WTC11 (cell line): ENCODE measurements at regions not wholly inside any gene's neighbourhood (a gene's known extent, or its start where the extent isn't known, plus 50 kb on each side); places are given as distances from the start of the nearest gene placed in this dataset.

Experiments
- ATAC-seq: fragments of 200-7000 bp; cut with Tn5 transposase; 2 replicates; pipeline ENCODE4 v1.10.0; 2021; ENCODE audit warnings: mild to moderate bottlenecking, moderate library complexity
- CTCF ChIA-PET: fragments of 300-600 bp; sonication (Branson Sonifier 250); formaldehyde crosslinking; loops from one replicate; lab custom pipeline; 2021; ENCODE audit warnings: antibody characterized with exemption; lab: Charles Lee
- POLR2A ChIA-PET: fragments of 350-600 bp; sonication (Branson Sonifier 250); formaldehyde crosslinking; loops from one replicate; lab custom pipeline; 2021; ENCODE audit warnings: antibody characterized with exemption; lab: Charles Lee
- DNase-seq: peaks from one replicate; pipeline ENCODE4 v3.0.0; 2021; ENCODE audit warnings: low spot score
- H3K27ac Mint-ChIP-seq: 2 replicates; pipeline ENCODE4 v1.8.0; 2021; ENCODE audit warnings: mixed read lengths
- H3K27me3 Mint-ChIP-seq: 2 replicates; pipeline ENCODE4 v1.8.0; 2021; ENCODE audit warnings: low read depth, mild to moderate bottlenecking, moderate library complexity, mixed read lengths
- H3K36me3 Mint-ChIP-seq: 2 replicates; pipeline ENCODE4 v1.8.0; 2021; ENCODE audit warnings: mixed read lengths
- H3K4me1 Mint-ChIP-seq: 2 replicates; pipeline ENCODE4 v1.8.0; 2022; ENCODE audit warnings: mixed read lengths
- H3K4me3 Mint-ChIP-seq: 2 replicates; pipeline ENCODE4 v1.8.0; 2021; ENCODE audit warnings: mild to moderate bottlenecking, moderate library complexity, mixed read lengths
- H3K9me3 Mint-ChIP-seq: 2 replicates; pipeline ENCODE4 v1.8.0; 2021; ENCODE audit warnings: mixed read lengths
- CREB1 ChIP-seq: sonication (generic); formaldehyde crosslinking; IDR thresholded peaks from 2 replicates; pipeline ENCODE4 v1.8.0; 2023; ENCODE audit warnings: mild to moderate bottlenecking, missing genetic modification reagents
- EMX1 ChIP-seq: fragments of 250-450 bp; sonication (Bioruptor Pico); IDR thresholded peaks from 2 replicates; pipeline ENCODE4 v1.8.0; 2021; ENCODE audit warnings: mild to moderate bottlenecking
- FOXJ3 ChIP-seq: sonication (generic); formaldehyde crosslinking; IDR thresholded peaks from 2 replicates; pipeline ENCODE4 v1.9.0; 2021; ENCODE audit warnings: missing genetic modification reagents, mild to moderate bottlenecking, borderline replicate concordance
- GRHL2 ChIP-seq: fragments of 250-450 bp; sonication (Bioruptor Pico); IDR thresholded peaks from 2 replicates; pipeline ENCODE4 v1.8.0; 2022; ENCODE audit warnings: mild to moderate bottlenecking, moderate library complexity; ENCODE audit not compliant: insufficient replicate concordance, severe bottlenecking
- OVOL2 ChIP-seq: fragments of 250-450 bp; sonication (Bioruptor Pico); IDR thresholded peaks from 2 replicates; pipeline ENCODE4 v1.9.0; 2021; ENCODE audit warnings: mild to moderate bottlenecking, borderline replicate concordance
- PRRX2 ChIP-seq: fragments of 250-450 bp; sonication (Bioruptor Pico); IDR thresholded peaks from 2 replicates; pipeline ENCODE4 v1.8.0; 2021; ENCODE audit warnings: mild to moderate bottlenecking
- RELA ChIP-seq: sonication (generic); formaldehyde crosslinking; IDR thresholded peaks from 2 replicates; pipeline ENCODE4 v1.8.1; 2022; ENCODE audit warnings: missing genetic modification reagents, mild to moderate bottlenecking, borderline replicate concordance
- SMAD3 ChIP-seq: sonication (generic); formaldehyde crosslinking; IDR thresholded peaks from 2 replicates; pipeline ENCODE4 v1.8.0; 2022; ENCODE audit warnings: missing genetic modification reagents, mild to moderate bottlenecking, borderline replicate concordance
- SP1 ChIP-seq: sonication (generic); formaldehyde crosslinking; conservative IDR thresholded peaks from 2 replicates; pipeline ENCODE4 v1.8.1; 2022; ENCODE audit warnings: missing genetic modification reagents
- TP53 ChIP-seq: sonication (generic); formaldehyde crosslinking; IDR thresholded peaks from 2 replicates; pipeline ENCODE4 v1.8.1; 2023; ENCODE audit warnings: mild to moderate bottlenecking, missing genetic modification reagents
- ZNF121 ChIP-seq: sonication (generic); formaldehyde crosslinking; IDR thresholded peaks from 2 replicates; pipeline ENCODE4 v1.8.0; 2023; ENCODE audit warnings: missing genetic modification reagents
- ZNF138 ChIP-seq: sonication (generic); formaldehyde crosslinking; conservative IDR thresholded peaks from 2 replicates; pipeline ENCODE4 v1.8.1; 2022; ENCODE audit warnings: mild to moderate bottlenecking, moderate library complexity, missing genetic modification reagents
- ZNF219 ChIP-seq: sonication (generic); formaldehyde crosslinking; IDR thresholded peaks from 2 replicates; pipeline ENCODE4 v1.8.0; 2023; ENCODE audit warnings: missing genetic modification reagents, mild to moderate bottlenecking, borderline replicate concordance
- ZNF263 ChIP-seq: sonication (generic); formaldehyde crosslinking; IDR thresholded peaks from 2 replicates; pipeline ENCODE4 v1.8.1; 2022; ENCODE audit warnings: low read depth, mild to moderate bottlenecking, moderate library complexity, missing genetic modification reagents
- ZNF396 ChIP-seq: fragments of 250-450 bp; sonication (Bioruptor Pico); IDR thresholded peaks from 2 replicates; pipeline ENCODE4 v1.8.0; 2021; ENCODE audit warnings: mild to moderate bottlenecking, moderate library complexity, borderline replicate concordance
- TF ChIP-seq, protein P1 (sequence below): fragments of 250-450 bp; sonication (Bioruptor Pico); IDR thresholded peaks from 2 replicates; pipeline ENCODE4 v1.9.0; 2021; ENCODE audit warnings: moderate library complexity, mild to moderate bottlenecking, inconsistent platforms, borderline replicate concordance
- TF ChIP-seq, protein P2 (sequence below): sonication (generic); formaldehyde crosslinking; IDR thresholded peaks from 2 replicates; pipeline ENCODE4 v1.8.1; 2023; ENCODE audit warnings: mild to moderate bottlenecking, missing genetic modification reagents
- TF ChIP-seq, protein P3 (sequence below): fragments of 250-450 bp; sonication (Bioruptor Pico); IDR thresholded peaks from 2 replicates; pipeline ENCODE4 v2.1.2; 2022; ENCODE audit warnings: mild to moderate bottlenecking, moderate library complexity
- TF ChIP-seq, protein P4 (sequence below): sonication (generic); formaldehyde crosslinking; IDR thresholded peaks from 2 replicates; pipeline ENCODE4 v1.8.1; 2023; ENCODE audit warnings: mild to moderate bottlenecking, missing genetic modification reagents, moderate library complexity
- TF ChIP-seq, protein P5 (sequence below): sonication (generic); formaldehyde crosslinking; IDR thresholded peaks from 2 replicates; pipeline ENCODE4 v1.8.1; 2022; ENCODE audit warnings: missing genetic modification reagents, borderline replicate concordance
- TF ChIP-seq, protein P6 (sequence below): sonication (generic); formaldehyde crosslinking; conservative IDR thresholded peaks from 2 replicates; pipeline ENCODE4 v1.8.1; 2023; ENCODE audit warnings: mild to moderate bottlenecking, low read depth, missing genetic modification reagents, moderate library complexity
- TF ChIP-seq, protein P7 (sequence below): fragments of 200-600 bp; IDR thresholded peaks from 2 replicates; pipeline ENCODE4 v1.8.0; 2022; ENCODE audit warnings: antibody characterized with exemption

DNA sequence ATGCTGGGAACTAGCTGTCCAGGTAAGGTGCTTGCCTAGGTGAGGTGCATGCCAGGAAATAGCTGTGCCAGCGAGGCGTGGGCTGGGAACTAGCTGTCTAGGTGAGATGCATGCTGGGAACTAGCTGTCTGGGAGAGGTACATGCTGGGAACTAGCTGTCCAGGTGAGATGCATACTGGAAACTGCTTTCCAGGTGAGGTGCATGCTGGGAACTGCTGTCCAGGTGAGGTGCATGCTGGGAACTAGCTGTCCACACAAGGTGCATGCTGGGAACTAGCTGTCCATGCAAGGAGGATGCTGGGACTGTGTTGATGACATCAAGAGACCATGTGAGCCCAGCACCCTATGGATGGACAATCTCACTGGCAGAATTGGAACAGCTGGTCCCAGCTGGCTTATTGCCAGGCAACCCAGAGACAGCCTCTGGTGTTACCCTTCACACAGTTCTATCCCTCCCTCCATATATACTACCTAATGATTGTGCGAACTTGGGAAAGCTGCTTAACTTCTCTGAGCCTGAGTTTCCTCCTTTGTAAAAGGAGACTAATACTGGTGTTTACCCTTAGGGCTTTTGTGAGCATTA, 479.9 kb upstream of the RBFOX1 start:
- ATAC-seq (no peak), DNase-seq (no peak)
- no peaks in the 10 kb centered on the region for H3K4me1 Mint-ChIP-seq
- H3K4me3 Mint-ChIP-seq: no peak overlapping the region
- H3K36me3 Mint-ChIP-seq: peaks cover 78% of the 10 kb centered on the region
- peaks cover 83% of the 10 kb centered on the region for H3K9me3 Mint-ChIP-seq
- no peak overlapping the region for H3K27ac Mint-ChIP-seq
- ChIA-PET POLR2A (no interaction called here), CTCF (no interaction called here)
- TF ChIP-seq FOXJ3 (CRISPR knock-in tag): no peak
- no peak for TF ChIP-seq ZNF219 (CRISPR knock-in tag)
- TF ChIP-seq EMX1 (CRISPR knock-in tag): no peak
- TF ChIP-seq ZNF138 (CRISPR knock-in tag): no peak
- no peak for TF ChIP-seq PRRX2
- no peak for TF ChIP-seq TP53
- TF ChIP-seq SP1 (CRISPR knock-in tag): no peak
- TF ChIP-seq, protein P1, sequence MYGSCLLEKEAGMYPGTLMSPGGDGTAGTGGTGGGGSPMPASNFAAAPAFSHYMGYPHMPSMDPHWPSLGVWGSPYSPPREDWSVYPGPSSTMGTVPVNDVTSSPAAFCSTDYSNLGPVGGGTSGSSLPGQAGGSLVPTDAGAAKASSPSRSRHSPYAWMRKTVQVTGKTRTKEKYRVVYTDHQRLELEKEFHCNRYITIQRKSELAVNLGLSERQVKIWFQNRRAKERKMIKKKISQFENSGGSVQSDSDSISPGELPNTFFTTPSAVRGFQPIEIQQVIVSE (CRISPR knock-in tag): no peak
- TF ChIP-seq ZNF263 (CRISPR knock-in tag): no peak
- TF ChIP-seq SMAD3 (CRISPR knock-in tag): no peak
- no peak for TF ChIP-seq CREB1 (CRISPR knock-in tag)
- TF ChIP-seq, protein P2, sequence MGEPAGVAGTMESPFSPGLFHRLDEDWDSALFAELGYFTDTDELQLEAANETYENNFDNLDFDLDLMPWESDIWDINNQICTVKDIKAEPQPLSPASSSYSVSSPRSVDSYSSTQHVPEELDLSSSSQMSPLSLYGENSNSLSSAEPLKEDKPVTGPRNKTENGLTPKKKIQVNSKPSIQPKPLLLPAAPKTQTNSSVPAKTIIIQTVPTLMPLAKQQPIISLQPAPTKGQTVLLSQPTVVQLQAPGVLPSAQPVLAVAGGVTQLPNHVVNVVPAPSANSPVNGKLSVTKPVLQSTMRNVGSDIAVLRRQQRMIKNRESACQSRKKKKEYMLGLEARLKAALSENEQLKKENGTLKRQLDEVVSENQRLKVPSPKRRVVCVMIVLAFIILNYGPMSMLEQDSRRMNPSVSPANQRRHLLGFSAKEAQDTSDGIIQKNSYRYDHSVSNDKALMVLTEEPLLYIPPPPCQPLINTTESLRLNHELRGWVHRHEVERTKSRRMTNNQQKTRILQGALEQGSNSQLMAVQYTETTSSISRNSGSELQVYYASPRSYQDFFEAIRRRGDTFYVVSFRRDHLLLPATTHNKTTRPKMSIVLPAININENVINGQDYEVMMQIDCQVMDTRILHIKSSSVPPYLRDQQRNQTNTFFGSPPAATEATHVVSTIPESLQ (CRISPR knock-in tag): no peak
- TF ChIP-seq, protein P3, sequence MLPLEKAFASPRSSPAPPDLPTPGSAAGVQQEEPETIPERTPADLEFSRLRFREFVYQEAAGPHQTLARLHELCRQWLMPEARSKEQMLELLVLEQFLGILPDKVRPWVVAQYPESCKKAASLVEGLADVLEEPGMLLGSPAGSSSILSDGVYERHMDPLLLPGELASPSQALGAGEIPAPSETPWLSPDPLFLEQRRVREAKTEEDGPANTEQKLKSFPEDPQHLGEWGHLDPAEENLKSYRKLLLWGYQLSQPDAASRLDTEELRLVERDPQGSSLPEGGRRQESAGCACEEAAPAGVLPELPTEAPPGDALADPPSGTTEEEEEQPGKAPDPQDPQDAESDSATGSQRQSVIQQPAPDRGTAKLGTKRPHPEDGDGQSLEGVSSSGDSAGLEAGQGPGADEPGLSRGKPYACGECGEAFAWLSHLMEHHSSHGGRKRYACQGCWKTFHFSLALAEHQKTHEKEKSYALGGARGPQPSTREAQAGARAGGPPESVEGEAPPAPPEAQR: no peak
- TF ChIP-seq, protein P4, sequence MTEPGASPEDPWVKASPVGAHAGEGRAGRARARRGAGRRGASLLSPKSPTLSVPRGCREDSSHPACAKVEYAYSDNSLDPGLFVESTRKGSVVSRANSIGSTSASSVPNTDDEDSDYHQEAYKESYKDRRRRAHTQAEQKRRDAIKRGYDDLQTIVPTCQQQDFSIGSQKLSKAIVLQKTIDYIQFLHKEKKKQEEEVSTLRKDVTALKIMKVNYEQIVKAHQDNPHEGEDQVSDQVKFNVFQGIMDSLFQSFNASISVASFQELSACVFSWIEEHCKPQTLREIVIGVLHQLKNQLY: no peak
- TF ChIP-seq, protein P5, sequence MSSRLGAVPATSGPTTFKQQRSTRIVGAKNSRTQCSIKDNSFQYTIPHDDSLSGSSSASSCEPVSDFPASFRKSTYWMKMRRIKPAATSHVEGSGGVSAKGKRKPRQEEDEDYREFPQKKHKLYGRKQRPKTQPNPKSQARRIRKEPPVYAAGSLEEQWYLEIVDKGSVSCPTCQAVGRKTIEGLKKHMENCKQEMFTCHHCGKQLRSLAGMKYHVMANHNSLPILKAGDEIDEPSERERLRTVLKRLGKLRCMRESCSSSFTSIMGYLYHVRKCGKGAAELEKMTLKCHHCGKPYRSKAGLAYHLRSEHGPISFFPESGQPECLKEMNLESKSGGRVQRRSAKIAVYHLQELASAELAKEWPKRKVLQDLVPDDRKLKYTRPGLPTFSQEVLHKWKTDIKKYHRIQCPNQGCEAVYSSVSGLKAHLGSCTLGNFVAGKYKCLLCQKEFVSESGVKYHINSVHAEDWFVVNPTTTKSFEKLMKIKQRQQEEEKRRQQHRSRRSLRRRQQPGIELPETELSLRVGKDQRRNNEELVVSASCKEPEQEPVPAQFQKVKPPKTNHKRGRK (CRISPR knock-in tag): no peak
- peaks cover 27% of the 10 kb centered on the region for H3K27me3 Mint-ChIP-seq

DNA sequence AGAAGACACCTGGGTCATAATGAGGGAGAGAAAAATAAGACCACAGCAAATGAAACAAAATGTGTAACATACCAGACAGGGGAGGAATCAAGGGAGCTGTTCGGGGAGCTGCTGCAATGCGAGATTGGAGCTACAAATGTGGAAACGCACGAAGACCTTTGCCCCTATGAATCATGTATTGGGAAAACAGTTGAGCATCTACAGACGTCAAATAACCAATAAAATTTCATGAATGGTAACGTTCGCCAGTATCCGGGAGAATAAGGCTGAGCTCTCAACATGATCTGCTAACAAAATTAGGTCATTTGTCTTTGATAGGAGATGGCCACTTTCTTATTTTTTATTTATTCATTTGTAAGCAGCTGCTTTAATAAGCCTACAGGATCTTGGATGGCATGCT, 486.2 kb upstream of the RBFOX1 start:
- H3K4me1 Mint-ChIP-seq: no peaks in the 10 kb centered on the region
- ChIA-PET POLR2A (no interaction called here), CTCF (no interaction called here)
- H3K27me3 Mint-ChIP-seq: peaks cover 16% of the 10 kb centered on the region
- no peak overlapping the region for H3K4me3 Mint-ChIP-seq
- H3K36me3 Mint-ChIP-seq: peaks cover 80% of the 10 kb centered on the region
- H3K27ac Mint-ChIP-seq: no peak overlapping the region
- H3K9me3 Mint-ChIP-seq: peaks cover 83% of the 10 kb centered on the region
- no peak for ATAC-seq
- no peak for DNase-seq
- TF ChIP-seq ZNF219 (CRISPR knock-in tag) (no peak), RELA (CRISPR knock-in tag) (no peak), SP1 (CRISPR knock-in tag) (no peak), PRRX2 (no peak), ZNF396 (no peak), ZNF263 (CRISPR knock-in tag) (no peak), ZNF121 (CRISPR knock-in tag) (no peak), OVOL2 (CRISPR knock-in tag) (no peak), SMAD3 (CRISPR knock-in tag) (no peak), GRHL2 (CRISPR knock-in tag) (no peak)
- TF ChIP-seq, protein P6, sequence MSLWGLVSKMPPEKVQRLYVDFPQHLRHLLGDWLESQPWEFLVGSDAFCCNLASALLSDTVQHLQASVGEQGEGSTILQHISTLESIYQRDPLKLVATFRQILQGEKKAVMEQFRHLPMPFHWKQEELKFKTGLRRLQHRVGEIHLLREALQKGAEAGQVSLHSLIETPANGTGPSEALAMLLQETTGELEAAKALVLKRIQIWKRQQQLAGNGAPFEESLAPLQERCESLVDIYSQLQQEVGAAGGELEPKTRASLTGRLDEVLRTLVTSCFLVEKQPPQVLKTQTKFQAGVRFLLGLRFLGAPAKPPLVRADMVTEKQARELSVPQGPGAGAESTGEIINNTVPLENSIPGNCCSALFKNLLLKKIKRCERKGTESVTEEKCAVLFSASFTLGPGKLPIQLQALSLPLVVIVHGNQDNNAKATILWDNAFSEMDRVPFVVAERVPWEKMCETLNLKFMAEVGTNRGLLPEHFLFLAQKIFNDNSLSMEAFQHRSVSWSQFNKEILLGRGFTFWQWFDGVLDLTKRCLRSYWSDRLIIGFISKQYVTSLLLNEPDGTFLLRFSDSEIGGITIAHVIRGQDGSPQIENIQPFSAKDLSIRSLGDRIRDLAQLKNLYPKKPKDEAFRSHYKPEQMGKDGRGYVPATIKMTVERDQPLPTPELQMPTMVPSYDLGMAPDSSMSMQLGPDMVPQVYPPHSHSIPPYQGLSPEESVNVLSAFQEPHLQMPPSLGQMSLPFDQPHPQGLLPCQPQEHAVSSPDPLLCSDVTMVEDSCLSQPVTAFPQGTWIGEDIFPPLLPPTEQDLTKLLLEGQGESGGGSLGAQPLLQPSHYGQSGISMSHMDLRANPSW: no peak
- TF ChIP-seq, protein P7, sequence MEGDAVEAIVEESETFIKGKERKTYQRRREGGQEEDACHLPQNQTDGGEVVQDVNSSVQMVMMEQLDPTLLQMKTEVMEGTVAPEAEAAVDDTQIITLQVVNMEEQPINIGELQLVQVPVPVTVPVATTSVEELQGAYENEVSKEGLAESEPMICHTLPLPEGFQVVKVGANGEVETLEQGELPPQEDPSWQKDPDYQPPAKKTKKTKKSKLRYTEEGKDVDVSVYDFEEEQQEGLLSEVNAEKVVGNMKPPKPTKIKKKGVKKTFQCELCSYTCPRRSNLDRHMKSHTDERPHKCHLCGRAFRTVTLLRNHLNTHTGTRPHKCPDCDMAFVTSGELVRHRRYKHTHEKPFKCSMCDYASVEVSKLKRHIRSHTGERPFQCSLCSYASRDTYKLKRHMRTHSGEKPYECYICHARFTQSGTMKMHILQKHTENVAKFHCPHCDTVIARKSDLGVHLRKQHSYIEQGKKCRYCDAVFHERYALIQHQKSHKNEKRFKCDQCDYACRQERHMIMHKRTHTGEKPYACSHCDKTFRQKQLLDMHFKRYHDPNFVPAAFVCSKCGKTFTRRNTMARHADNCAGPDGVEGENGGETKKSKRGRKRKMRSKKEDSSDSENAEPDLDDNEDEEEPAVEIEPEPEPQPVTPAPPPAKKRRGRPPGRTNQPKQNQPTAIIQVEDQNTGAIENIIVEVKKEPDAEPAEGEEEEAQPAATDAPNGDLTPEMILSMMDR: no peak
- TF ChIP-seq, protein P5 (CRISPR knock-in tag): no peak
